Astrocyte (in vitro differentiated cells and primary cell): ENCODE measurements at regions not wholly inside any gene's neighbourhood (a gene's known extent, or its start where the extent isn't known, plus 50 kb on each side); places are given as distances from the start of the nearest gene placed in this dataset.

Experiments used
- DNase-seq: peaks from one replicate; pipeline ENCODE4 v3.0.0-alpha.2; 2010; ENCODE audit warnings: low read depth
- FAIRE-seq: peaks from 2 replicates; lab custom pipeline; 2011; peaks lifted over from hg19 to GRCh38; lab: Jason Lieb, UNC
- H2AFZ ChIP-seq: 2 replicates; pipeline ENCODE4 v1.6.0; 2012; ENCODE audit warnings: low read depth, low read length, inconsistent platforms
- H3K27ac ChIP-seq: 2 replicates; pipeline ENCODE4 v1.5.1; 2011; ENCODE audit warnings: low read depth, low read length, inconsistent platforms
- H3K27me3 ChIP-seq: 2 replicates; pipeline ENCODE4 v1.6.0; 2011; ENCODE audit warnings: low read length, inconsistent platforms; ENCODE audit not compliant: insufficient read depth
- H3K36me3 ChIP-seq: 2 replicates; pipeline ENCODE4 v1.5.1; 2011; ENCODE audit warnings: low read length, inconsistent platforms; ENCODE audit not compliant: insufficient read depth
- H3K4me1 ChIP-seq: 2 replicates; pipeline ENCODE4 v1.5.1; 2011; ENCODE audit warnings: low read length, inconsistent platforms; ENCODE audit not compliant: insufficient read depth
- H3K4me2 ChIP-seq: 2 replicates; pipeline ENCODE4 v1.6.0; 2012; ENCODE audit warnings: low read length, inconsistent platforms
- H3K4me3 ChIP-seq: 2 replicates; pipeline ENCODE4 v1.5.1; 2011; ENCODE audit warnings: low read depth, mild to moderate bottlenecking, low read length, inconsistent platforms; ENCODE audit not compliant: insufficient read depth
- H3K79me2 ChIP-seq: 2 replicates; pipeline ENCODE4 v1.6.0; 2012; ENCODE audit warnings: mild to moderate bottlenecking, low read length, inconsistent platforms; ENCODE audit not compliant: insufficient read depth
- H3K9ac ChIP-seq: 2 replicates; pipeline ENCODE4 v1.6.0; 2012; ENCODE audit warnings: mild to moderate bottlenecking, low read length, inconsistent platforms
- H3K9me3 ChIP-seq: 2 replicates; pipeline ENCODE4 v1.5.1; 2012; ENCODE audit warnings: low read depth, mild to moderate bottlenecking, low read length, inconsistent platforms; ENCODE audit not compliant: insufficient read depth
- H4K20me1 ChIP-seq: 2 replicates; pipeline ENCODE4 v1.6.0; 2012; ENCODE audit warnings: low read length, inconsistent platforms; ENCODE audit not compliant: insufficient read depth
- H3K27ac Mint-ChIP-seq: one replicate; pipeline ENCODE4 v1.8.0; 2021; ENCODE audit warnings: mild to moderate bottlenecking, mixed read lengths; ENCODE audit not compliant: unreplicated experiment
- H3K27me3 Mint-ChIP-seq: one replicate; pipeline ENCODE4 v1.8.0; 2021; ENCODE audit warnings: low read depth, mixed read lengths; ENCODE audit not compliant: unreplicated experiment
- H3K36me3 Mint-ChIP-seq: one replicate; pipeline ENCODE4 v1.8.0; 2021; ENCODE audit warnings: low read depth, mixed read lengths; ENCODE audit not compliant: unreplicated experiment
- H3K4me1 Mint-ChIP-seq: one replicate; pipeline ENCODE4 v1.8.0; 2021; ENCODE audit warnings: low read depth, mixed read lengths; ENCODE audit not compliant: unreplicated experiment
- H3K4me3 Mint-ChIP-seq: one replicate; pipeline ENCODE4 v1.8.0; 2021; ENCODE audit warnings: mild to moderate bottlenecking, moderate library complexity, mixed read lengths; ENCODE audit not compliant: unreplicated experiment
- H3K9me3 Mint-ChIP-seq: one replicate; pipeline ENCODE4 v1.8.0; 2021; ENCODE audit warnings: mild to moderate bottlenecking, mixed read lengths; ENCODE audit not compliant: unreplicated experiment
- CTCF ChIP-seq: IDR thresholded peaks from 2 replicates; pipeline ENCODE4 v1.5.1; 2011; ENCODE audit warnings: low read depth, mild to moderate bottlenecking, inconsistent platforms, low read length, moderate library complexity; ENCODE audit not compliant: insufficient read depth
- EZH2 ChIP-seq: IDR thresholded peaks from 2 replicates; pipeline ENCODE4 v1.6.1; 2012; ENCODE audit warnings: mild to moderate bottlenecking, low read length, inconsistent platforms; ENCODE audit not compliant: insufficient read depth

- peak overlapping the region; percentile 52 for H2AFZ ChIP-seq
- FAIRE-seq, result no peak
These were observed 272.5 kb downstream of the RRAGC start for GRCh38 chr1:38586993-38587646.

GRCh38 chr1:38585971-38586370, 273.6 kb downstream of the RRAGC start:
- no peak for TF ChIP-seq EZH2
- no peak for TF ChIP-seq CTCF
- Histone ChIP-seq H3K4me2 (no peak overlapping the region), H3K4me1 (no peaks in the 10 kb centered on the region), H3K9ac (no peak overlapping the region), H3K27ac (no peak overlapping the region), H3K9me3 (no peaks in the 10 kb centered on the region), H2AFZ (no peak overlapping the region), H3K27me3 (no peaks in the 10 kb centered on the region), H3K4me3 (no peak overlapping the region), H3K79me2 (no peaks in the 10 kb centered on the region), H4K20me1 (no peaks in the 10 kb centered on the region), H3K36me3 (no peaks in the 10 kb centered on the region)
- Mint-ChIP-seq H3K4me3 (no peak overlapping the region), H3K4me1 (peaks cover 5% of the 10 kb centered on the region), H3K36me3 (no peaks in the 10 kb centered on the region), H3K9me3 (peaks cover 30% of the 10 kb centered on the region), H3K27ac (peak overlapping the region; percentile 5), H3K27me3 (peaks cover 27% of the 10 kb centered on the region)
- DNase-seq (no peak), FAIRE-seq (no peak)

More at GRCh38 chr1:38586993-38587646, 272.5 kb downstream of the RRAGC start:
- DNase-seq, result no peak
- Histone ChIP-seq H3K9ac (no peak overlapping the region), H3K27me3 (no peaks in the 10 kb centered on the region), H3K27ac (no peak overlapping the region), H3K4me1 (no peaks in the 10 kb centered on the region), H3K4me3 (no peak overlapping the region), H3K36me3 (no peaks in the 10 kb centered on the region), H4K20me1 (no peaks in the 10 kb centered on the region), H3K79me2 (no peaks in the 10 kb centered on the region), H3K4me2 (no peak overlapping the region), H3K9me3 (no peaks in the 10 kb centered on the region)
- no peak overlapping the region for H3K27ac Mint-ChIP-seq
- H3K36me3 Mint-ChIP-seq, result no peaks in the 10 kb centered on the region
- H3K4me1 Mint-ChIP-seq, result peaks cover 5% of the 10 kb centered on the region
- no peak overlapping the region for H3K4me3 Mint-ChIP-seq
- peaks cover 30% of the 10 kb centered on the region for H3K9me3 Mint-ChIP-seq
- TF ChIP-seq CTCF (peak; percentile 83), EZH2 (no peak)
- H3K27me3 Mint-ChIP-seq, result peaks cover 17% of the 10 kb centered on the region

GRCh38 chr1:38585460-38585859, 274.1 kb downstream of the RRAGC start:
- no peaks in the 10 kb centered on the region for H4K20me1 ChIP-seq
- no peak overlapping the region for H2AFZ ChIP-seq
- no peaks in the 10 kb centered on the region for H3K36me3 ChIP-seq
- FAIRE-seq (no peak), DNase-seq (no peak)
- H3K27me3 ChIP-seq, result no peaks in the 10 kb centered on the region
- H3K9me3 Mint-ChIP-seq, result peaks cover 24% of the 10 kb centered on the region
- no peak overlapping the region for H3K9ac ChIP-seq
- TF ChIP-seq EZH2 (no peak), CTCF (no peak)
- peaks cover 32% of the 10 kb centered on the region for H3K27me3 Mint-ChIP-seq
- no peak overlapping the region for H3K27ac ChIP-seq
- H3K79me2 ChIP-seq, result no peaks in the 10 kb centered on the region
- H3K4me3 ChIP-seq, result no peak overlapping the region
- H3K4me3 Mint-ChIP-seq, result no peak overlapping the region
- H3K27ac Mint-ChIP-seq, result no peak overlapping the region
- H3K9me3 ChIP-seq, result no peaks in the 10 kb centered on the region
- peaks cover 5% of the 10 kb centered on the region for H3K4me1 Mint-ChIP-seq
- H3K4me1 ChIP-seq, result no peaks in the 10 kb centered on the region
- no peaks in the 10 kb centered on the region for H3K36me3 Mint-ChIP-seq
- no peak overlapping the region for H3K4me2 ChIP-seq
